ENCODE measurements at regions not wholly inside any gene's neighbourhood (a gene's known extent, or its start where the extent isn't known, plus 50 kb on each side); places are given as distances from the start of the nearest gene placed in this dataset.

DNA sequence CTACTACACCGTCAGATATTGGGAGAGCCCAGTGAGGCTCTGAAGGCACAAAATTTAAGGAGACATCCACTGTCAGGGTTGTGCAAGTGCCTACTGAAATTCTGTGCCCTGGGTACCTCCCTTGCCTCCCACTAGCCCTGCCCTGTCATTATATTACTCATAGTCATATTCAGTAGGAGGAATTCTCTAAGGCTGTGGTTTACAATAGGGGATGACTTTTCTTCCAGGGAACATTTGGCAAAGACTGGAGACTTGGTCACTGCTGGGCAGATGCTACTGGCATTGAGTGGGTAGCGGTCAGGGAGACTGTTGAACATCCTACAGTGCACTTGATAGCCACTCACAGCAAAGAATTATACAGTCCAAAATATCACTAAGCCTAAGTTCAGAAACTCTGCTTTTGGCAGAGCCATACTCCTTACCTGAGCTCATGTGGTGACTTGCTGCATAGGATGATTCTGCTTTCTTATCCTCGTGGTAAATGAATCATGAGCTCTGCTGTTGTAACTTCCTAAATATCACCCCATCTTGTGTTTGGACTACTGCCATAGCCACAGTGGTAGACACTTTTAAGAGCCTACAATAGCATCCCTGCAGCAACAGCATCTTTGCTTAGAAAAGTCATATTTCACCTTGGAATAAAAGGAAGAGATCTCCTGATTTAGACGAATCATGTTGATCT is 563.4 kb upstream of the PLXNA2 start:
- no peak for FAIRE-seq

DNA sequence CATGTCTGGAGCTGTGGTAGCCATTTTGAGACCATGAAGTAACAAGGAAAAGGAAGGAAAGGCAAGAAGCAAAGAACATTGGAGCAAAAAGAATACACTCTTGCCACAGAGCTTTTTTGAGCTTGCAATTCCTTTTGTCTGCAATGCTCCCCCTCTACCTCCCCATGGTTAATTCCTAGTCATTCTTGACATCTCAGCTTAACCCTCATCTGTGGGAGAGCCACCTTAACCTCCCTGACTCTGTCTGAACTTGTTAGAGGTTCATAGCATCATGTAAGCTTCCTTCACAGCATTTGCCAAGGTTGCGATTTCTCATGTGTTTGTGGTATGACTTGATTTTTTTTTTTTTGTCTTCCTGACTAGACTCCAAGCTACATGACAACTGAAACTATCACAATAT is 564.1 kb upstream of the PLXNA2 start:
- FAIRE-seq = no peak

DNA sequence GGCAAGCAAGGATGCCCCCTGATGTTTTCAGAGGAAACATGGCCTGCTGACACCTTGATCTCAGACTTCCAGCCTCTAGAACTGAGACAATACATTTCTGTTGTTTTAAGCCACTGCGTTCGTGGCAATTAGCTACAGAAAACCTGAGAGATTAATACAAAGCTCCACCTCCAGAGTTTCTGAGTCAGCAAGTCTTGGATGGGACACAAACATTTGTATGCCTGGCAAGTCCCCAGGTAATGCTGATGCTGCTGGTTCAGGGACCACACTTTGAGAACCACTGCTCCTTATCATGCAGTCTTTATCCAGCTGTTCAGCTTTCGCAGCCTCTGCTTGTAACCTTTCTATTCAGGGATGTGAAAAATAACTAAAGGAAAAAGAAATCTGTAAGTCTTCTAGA is 565.7 kb upstream of the PLXNA2 start:
- no peak for FAIRE-seq

DNA sequence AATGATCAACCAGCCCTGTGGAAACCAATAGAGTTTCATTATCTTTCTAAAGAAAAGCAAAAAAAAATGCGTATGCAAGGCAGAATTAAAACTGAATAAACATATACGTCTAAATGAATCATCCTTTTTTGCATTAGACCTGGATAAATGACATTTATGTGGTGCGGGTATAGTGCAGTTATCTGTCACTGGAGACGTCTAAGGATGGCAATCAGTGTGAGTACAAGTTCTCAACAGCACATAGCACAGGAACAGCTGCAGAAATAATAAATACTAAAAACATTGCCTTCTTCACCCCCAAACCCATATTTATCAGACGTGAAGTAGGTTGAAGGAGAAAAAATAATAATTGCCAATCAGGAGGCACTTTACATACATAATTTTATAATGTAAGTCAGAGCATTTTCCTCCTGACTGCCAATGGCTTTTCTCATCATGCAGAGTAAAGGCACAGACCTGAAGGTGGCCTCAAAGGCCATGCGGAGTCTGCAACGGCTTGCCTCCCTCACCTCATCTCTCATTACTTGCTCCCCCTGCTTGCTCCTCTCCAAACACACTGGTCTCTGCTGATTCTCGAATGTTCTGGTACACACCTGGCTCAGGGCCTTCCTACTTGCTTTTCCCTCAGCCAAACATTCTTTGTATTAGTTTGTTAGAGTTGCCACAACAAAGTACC is 574.7 kb upstream of the PLXNA2 start:
- FAIRE-seq = no peak

DNA sequence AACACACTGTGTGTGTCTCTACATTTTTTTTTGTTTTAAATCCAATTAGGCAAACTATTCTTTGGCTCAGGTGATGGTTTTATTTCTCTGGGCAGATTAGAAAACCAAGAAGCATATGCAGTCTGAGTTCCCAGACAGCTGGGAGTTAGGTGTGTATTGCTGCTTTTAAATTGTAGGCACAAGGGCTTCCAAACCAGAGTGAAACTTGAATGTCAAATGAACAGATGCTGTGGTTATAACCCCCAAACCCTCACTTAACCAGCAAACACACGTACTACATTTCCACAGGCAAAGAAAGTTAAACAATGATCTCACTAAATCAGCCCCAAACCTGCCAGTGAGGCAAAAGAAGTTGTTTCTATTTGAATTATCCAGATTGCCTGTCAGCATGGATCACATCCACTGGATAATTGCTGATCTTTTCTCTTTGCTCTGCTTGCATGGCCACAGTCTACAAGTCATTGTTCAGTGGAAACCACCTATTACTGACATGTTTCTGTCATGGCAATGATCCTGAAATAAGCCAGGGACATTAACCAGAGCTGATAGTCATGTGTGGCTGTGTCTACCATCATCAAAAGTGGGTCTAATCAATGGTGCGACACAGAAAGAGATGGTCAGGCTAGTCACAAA is 576.5 kb upstream of the PLXNA2 start:
- no peak for FAIRE-seq

DNA sequence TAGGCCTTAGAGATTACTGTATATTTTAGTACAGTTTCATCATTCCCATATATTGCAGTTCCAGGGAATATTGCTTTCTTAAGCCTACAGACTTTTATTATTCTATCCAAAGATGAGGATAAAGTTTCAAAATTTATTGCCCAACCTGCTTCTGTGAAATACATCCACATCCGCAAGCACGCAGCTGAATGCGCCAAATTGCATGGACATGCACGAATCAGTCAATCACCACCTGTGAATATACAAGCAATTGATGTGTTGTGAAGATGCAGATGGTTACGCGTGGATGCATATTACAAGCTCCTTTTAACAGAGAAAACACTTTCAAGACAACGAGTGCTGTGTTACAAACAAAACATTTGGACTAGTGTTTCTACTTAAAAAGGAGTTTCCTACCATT is 577.8 kb upstream of the PLXNA2 start:
- no peak for FAIRE-seq

DNA sequence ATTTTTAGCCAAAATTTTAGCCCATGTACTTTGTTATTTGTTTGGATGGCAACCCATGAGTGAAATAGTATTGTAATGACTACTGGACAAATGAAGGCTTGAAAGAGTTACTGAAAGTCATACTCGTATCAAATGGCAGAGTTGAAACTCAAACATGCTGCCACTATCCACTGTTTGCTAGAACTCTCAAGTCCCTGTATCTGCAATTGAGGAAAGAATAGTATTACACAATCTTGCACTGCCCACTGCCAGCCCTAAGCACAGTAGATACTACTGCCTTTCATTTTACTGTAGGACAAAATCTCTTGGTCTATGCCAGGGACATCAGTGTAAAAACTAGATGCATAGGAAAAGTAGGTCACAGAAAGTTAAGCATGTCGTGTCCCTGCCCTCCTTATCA is 581.1 kb upstream of the PLXNA2 start:
- no peak for FAIRE-seq

DNA sequence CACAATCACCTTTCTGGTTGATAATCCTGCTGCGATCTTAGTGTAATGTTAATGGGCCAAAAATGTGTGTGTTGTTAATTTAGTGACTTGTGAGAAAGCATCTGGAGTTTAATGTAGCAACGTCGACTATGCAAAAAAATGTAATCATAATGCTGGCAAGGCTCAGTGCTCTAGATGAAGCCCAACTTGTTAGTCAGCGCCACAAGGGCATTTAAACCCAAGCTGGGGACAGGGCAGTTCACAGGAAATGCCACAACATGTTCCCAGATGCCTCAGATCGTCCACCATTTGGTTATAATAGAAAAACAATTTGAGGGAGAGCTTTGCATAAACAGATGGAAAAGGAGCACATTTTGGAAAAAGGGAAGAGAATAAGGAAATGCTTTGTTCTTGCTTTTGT is 585.4 kb upstream of the PLXNA2 start:
- no peak for FAIRE-seq

DNA sequence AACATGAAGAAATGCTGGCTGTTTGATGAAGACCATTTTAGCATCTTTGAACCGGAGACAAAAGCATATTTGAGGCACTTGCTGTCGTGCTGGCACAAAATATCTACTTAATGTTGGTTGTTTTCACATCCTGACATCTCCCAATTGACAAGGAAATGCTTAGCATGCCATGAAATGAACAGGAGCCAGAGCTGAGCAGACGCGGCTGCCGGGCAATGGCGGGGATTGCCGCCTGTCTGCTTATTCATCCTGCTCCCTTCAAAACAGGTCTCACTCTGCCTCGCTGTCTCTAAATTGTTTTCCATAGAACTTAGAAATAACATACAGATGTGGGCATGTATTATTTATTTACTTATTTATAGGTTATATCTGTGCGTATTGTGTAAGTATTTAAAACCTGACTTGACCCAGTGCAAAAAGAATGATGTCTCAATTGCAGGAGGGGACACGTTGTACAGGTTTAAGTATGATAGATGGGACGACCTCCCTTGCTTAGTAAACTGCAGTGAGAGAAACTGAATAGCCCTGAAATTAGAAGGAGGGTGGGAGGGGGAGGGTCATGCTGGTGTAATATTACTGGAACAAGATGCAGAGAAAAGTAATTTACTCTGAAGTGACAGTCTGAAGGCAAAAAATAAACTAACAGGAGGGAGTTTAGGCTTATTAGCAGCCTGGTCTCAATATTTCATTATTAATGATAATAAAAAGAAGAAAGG is 590.4 kb upstream of the PLXNA2 start:
- FAIRE-seq = no peak

DNA sequence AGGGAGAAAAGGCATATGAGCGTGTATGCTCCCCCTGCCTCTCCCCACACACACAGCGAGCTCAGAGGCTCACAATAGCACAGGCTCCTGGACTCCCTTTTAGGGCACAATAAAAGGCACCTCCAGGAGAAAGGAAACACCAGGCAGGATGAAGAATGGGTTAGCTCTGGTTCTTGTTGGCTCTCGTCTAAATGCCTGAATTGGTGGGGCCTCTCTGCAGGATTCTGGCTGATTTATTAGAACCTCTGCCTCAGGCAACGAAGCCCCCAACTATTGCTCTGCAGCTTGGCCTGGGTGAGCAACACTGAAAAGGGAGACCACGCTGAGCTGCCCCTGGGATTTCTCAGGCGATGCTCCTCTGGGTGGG is 590.9 kb upstream of the PLXNA2 start:
- no peak for FAIRE-seq

DNA sequence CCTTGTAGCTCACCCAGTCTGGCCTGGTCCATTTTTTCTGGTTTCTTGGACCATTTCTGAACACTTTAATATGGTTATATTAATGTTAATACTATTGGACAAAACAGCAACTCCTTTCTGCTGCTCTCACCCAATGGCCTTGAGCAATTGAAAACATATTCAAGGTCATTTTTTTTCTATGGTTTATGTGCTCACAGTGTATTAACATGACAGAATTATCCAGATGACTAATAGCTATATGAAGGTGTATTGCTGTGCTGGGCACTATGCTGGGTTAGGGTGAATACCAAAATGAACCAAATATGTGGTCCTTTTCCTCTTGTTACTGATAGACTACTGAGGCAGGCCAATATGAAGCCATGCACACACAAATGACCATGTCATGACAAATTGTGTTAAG is 591.6 kb upstream of the PLXNA2 start:
- no peak for FAIRE-seq

DNA sequence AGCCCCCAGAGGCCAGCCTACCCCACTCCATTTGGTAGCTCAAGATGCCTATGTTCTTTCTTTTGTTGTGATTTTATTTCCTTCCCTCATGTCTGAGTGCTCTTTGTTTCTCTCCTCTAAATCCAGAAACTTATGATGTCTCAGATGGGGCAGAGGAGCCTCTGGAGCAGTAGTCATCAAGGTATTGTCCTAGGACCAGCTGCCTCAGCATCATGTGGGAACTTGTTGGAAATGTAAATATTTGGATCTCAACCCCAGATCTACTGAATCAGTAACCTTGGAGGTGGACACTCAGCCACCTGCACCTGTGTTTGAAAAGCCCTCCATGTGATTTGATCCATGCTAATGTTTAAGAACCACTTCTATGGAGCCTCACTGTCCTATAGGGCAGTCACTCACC is 593.1 kb upstream of the PLXNA2 start:
- no peak for FAIRE-seq

DNA sequence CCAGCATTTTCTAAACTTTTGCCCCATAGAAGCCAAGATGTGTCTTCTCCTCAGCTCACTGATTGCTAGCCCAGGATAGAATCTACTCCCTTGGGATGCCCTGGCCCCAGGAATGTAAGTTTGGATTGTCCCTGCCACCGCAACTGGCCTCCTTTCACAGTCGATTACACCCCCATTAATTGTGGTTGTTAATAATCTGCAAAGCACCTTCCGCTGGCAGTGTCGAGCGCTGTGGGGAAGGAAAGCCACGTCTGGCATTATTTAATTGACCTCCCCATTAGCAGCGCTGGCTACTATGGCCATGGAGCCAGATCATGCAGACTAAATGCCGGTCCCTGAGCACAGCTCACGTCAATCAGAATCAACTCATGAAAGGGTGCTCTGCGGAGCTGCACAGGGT is 597.3 kb upstream of the PLXNA2 start:
- no peak for FAIRE-seq

DNA sequence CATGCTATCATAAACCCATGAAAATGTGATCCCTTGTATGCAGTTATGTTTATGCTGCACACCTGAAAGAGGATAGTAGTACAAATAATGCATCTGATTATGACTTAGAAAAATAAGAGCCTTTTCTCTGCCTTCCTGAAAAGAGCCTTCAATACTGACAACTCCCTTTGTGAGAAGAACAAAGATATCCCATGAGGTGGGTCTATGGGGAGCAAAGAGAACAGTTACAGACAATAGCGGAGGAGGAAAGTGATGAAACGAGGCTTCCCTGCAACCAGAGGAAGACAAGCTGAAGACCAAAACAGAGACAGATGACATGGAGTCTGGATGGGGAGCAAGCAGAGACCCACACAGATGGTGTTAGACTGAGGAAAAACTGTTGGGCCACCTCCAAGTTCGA is 598.3 kb upstream of the PLXNA2 start:
- no peak for FAIRE-seq

DNA sequence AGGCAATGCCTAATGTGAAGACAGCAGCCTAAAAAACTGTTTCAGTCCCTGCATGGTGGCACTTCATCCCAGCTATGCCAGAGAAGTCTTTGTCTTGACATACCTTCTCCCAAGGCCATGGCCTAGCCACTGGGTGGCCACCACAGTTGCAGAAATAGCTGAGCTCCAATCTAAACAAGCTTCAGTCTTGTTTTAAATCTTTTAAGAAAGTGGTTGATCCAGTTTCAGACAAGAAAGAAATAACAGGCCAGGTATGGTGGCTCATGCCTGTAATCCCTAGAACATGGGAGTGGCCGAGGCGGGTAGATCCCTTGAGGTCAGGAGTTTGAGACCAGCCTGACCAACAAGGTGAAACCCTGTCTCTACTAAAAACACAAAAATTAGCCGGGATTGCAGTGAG is 600.0 kb upstream of the PLXNA2 start:
- FAIRE-seq = no peak

DNA sequence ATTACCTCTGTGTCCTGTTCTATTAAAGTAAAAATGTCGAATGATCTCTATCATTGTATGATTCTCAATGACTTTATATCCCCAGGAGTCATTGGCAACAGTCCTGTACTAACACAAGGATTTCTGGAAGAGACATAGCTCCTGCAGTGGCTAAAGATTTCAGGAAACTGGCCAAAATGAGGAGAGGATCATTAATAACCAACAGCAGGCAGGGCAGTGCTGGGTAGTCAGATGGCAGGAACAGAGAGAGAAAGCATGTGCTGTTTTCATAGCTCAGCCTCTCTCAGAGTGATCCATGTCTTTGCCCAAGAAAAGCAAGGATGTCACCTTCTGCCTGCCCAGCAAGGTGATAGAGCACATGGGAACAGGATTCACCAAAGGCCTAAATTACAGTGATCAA is 604.7 kb upstream of the PLXNA2 start:
- FAIRE-seq = no peak

DNA sequence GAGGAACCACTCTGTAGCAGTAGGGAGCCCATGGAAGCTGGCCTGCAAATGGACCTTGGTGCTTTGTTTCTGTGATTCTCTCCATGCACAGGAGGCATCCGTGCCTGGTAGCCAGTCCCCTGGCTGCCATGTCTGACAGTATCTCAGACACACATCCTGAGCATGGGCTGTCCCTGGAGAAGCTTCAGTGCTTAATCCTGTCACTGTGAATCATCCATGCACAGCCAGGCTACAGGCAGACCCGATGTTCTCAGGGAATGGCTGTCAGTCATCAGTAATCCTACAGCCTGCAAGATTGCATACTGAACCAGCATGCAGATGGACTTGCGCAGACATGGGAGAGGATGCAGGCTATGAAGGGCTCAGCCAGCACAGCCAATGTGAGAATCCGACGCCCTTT is 606.3 kb upstream of the PLXNA2 start:
- FAIRE-seq = no peak

DNA sequence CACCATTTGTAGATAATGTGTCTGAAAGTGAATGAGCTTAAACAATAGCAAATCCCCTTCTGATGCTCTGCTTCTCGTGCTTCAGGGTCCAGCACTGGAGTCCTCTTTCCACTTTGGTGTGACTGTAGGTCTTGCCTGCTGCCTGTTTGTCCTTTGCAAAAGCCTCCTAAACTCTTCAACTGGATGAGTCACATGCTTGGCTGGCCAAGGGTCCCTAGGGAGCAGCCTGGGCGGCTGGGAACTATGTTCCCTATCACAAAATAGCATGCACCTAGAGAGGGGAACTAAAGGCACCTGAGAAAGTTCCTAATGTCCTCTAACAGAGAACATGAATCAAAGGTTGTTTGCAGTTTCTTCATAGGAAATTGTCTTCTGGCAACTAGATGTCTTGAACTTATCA is 607.2 kb upstream of the PLXNA2 start:
- FAIRE-seq = no peak

DNA sequence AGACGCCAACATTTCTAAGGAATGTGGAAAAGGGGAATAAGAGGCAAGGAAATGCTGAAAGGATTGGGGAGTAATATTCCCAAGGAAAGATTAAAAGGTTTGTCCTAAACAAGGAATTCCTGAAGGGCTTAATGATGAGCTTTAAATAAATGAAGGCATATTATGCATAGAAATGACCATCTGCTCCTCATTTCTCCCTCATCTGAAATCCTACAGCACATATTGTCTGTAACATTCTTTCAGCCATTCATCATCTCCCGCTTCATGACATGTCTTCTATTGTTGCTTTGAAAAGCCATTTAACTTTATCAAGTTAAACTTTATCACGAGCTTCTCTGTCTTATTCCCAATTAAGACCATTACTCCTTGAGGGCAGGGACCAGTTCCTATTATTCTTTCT is 608.7 kb upstream of the PLXNA2 start:
- FAIRE-seq = no peak

DNA sequence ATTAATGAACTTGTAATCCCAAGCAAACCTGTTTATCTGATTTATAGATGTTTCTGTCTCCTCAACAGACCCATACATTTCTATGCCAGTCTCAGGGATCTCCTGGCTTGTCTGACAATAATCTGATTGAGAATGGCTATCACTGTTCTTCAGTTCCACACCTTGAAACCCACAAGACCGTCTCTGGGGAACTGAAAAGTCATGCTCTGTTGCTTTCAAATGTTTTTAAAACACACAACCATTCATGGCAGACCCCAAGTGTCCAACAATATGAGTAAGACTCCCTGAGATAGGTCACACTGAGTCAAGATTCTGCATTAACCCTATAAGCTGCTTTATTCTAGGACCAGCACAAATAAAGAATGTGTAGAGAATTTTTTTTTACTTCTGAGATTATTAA is 611.2 kb upstream of the PLXNA2 start:
- no peak for FAIRE-seq

DNA sequence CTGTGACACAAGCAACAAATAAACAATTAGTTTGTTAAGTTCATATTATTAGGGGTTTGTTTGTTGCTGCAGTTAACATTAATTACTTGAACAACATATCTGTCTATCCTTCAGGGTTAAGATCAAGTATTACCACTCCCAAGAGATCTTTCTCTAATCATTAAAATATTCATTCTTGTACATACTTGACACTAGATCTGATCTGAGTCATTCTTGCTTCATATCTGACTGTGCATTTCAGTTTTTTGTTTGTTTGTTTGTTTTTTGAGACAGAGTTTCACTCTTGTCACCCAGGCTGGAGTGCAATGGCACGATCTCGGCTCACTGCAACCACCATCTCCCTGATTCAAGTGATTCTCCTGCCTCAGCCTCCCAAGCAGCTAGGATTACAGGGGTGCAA is 613.3 kb upstream of the PLXNA2 start:
- FAIRE-seq = no peak

DNA sequence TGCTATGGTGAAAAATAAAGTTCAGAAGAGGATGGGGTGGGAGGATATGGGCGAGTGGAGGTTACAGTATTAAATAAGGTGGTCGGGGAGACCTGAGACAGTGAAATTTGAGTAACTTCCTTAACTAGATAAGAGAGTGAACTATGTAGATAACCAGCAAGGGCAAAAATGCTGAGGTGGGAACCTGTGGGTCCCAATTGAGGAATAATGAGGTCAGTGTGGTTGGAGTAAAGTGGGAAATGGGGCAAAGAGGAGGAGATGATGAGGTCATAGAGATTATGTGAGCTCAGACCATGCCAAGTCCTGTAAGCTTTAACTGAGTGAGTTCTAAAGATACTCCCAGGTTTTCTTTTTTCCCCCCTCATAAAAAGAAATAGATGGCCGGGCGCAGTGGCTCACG is 614.6 kb upstream of the PLXNA2 start:
- FAIRE-seq = no peak

DNA sequence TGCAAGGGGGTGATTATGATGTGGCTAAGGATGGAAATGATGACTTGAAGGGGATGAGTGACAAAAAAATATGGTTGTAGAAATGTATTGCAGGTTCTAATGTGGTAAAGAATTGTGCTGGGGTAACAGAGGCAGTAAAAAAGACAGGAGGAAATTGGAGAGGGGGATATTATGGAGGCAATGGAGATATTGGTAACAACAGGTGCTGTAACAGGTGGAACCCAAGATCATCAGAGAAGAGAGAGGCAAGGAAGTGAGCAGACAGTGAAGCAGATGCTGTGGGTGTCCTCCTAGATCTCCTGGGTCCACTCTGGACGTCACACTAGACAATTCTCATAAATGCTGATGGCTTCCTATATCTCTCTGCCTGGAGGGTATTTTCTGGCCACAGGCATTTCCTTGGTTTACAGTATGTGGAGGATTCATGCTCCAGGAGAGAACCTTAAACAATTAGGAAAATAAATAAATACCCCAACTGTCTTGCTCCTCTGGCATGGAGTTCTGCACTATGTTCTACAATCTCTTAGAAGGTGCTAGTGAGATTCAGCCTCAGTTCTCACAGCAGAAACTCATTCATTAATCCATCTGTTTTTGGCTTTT is 620.3 kb upstream of the PLXNA2 start:
- no peak for FAIRE-seq

Measured in A204.1 (cell line).